ENCODE measurements at regions not wholly inside any gene's neighbourhood (a gene's known extent, or its start where the extent isn't known, plus 50 kb on each side); places are given as distances from the start of the nearest gene placed in this dataset.

GRCh38 chr11:134678744-134679143 is 266.7 kb upstream of the B3GAT1 start:
- no peaks in the 10 kb centered on the region for H3K4me1 Mint-ChIP-seq
- peaks cover 10% of the 10 kb centered on the region for H3K27me3 Mint-ChIP-seq
- H3K4me3 ChIP-seq (ENCODE audit: control extremely low read depth in 1 of 5, extremely low read depth in 1 of 5, insufficient read depth in 1 of 5, low read depth in 2 of 5, low read length in 4 of 5) = no peak overlapping the region
- no peak overlapping the region for H3K27ac ChIP-seq (ENCODE audit: low read length in 2 of 2)
- no peaks in the 10 kb centered on the region for H3K27me3 ChIP-seq (replicated peaks in 1 of 4; ENCODE audit: control extremely low read depth in 1 of 4, control insufficient read depth in 3 of 4, insufficient read depth in 4 of 4, low read length in 3 of 4)
- H3K79me2 ChIP-seq (ENCODE audit: control insufficient read depth, insufficient read depth, low read length) = no peaks in the 10 kb centered on the region
- WGBS (ENCODE audit: insufficient coverage) = 85% methylated on average over 3 of the region's 3 CpGs
- no peak overlapping the region for H3K9ac ChIP-seq (ENCODE audit: low read length)
- H3K9me3 Mint-ChIP-seq (ENCODE audit: insufficient read depth) = no peaks in the 10 kb centered on the region
- intact Hi-C loops (cut with micrococcal nuclease) = no loop called here
- ChIA-PET POLR2A (no interaction called here), CTCF (no interaction called here)
- no peaks in the 10 kb centered on the region for H4K20me1 ChIP-seq (ENCODE audit: control insufficient read depth, insufficient read depth, low read length, poor library complexity, severe bottlenecking)
- DNase-seq (no peak), ATAC-seq (ENCODE audit: low read depth) (no peak)
- H3K36me3 ChIP-seq (replicated peaks in 1 of 2; ENCODE audit: control extremely low read depth in 1 of 2, control insufficient read depth in 1 of 2, extremely low read depth in 1 of 2, insufficient read depth in 2 of 2, low read length in 1 of 2) = no peaks in the 10 kb centered on the region
- H2AFZ ChIP-seq (ENCODE audit: insufficient read depth, low read depth, low read length, poor library complexity, severe bottlenecking) = no peak overlapping the region
- no peaks in the 10 kb centered on the region for H3K4me1 ChIP-seq (ENCODE audit: control insufficient read depth in 2 of 2, insufficient read depth in 2 of 2, low read length in 2 of 2)
- H3K4me3 Mint-ChIP-seq = no peak overlapping the region
- H3K9me3 ChIP-seq (ENCODE audit: control extremely low read depth in 1 of 3, control insufficient read depth in 2 of 3, insufficient read depth in 1 of 3, low read length in 2 of 3) = peaks cover 0 to 2% (median 0%) of the 10 kb centered on the region in 3 donors
- H3K27ac Mint-ChIP-seq = no peak overlapping the region
- TF ChIP-seq CTCF (IDR thresholded peaks at IDR 0.05) (no peak), EZH2 (IDR thresholded peaks at IDR 0.05; ENCODE audit: borderline replicate concordance, insufficient read depth, low read depth, low read length, poor library complexity, severe bottlenecking) (no peak)
- H3K4me2 ChIP-seq (replicated peaks; ENCODE audit: low read depth, low read length, poor library complexity, severe bottlenecking) = no peak overlapping the region

- DNase-seq (no peak), ATAC-seq (ENCODE audit: low read depth) (no peak)
- Histone ChIP-seq H3K27ac (ENCODE audit: low read length in 2 of 2) (no peak overlapping the region), H3K9me3 (ENCODE audit: control extremely low read depth in 1 of 3, control insufficient read depth in 2 of 3, insufficient read depth in 1 of 3, low read length in 2 of 3) (peaks cover 0 to 2% (median 0%) of the 10 kb centered on the region in 3 donors), H3K4me3 (ENCODE audit: control extremely low read depth in 1 of 5, extremely low read depth in 1 of 5, insufficient read depth in 1 of 5, low read depth in 2 of 5, low read length in 4 of 5) (no peak overlapping the region), H3K4me2 (replicated peaks; ENCODE audit: low read depth, low read length, poor library complexity, severe bottlenecking) (no peak overlapping the region), H3K36me3 (replicated peaks in 1 of 2; ENCODE audit: control extremely low read depth in 1 of 2, control insufficient read depth in 1 of 2, extremely low read depth in 1 of 2, insufficient read depth in 2 of 2, low read length in 1 of 2) (no peaks in the 10 kb centered on the region), H4K20me1 (ENCODE audit: control insufficient read depth, insufficient read depth, low read length, poor library complexity, severe bottlenecking) (no peaks in the 10 kb centered on the region), H2AFZ (ENCODE audit: insufficient read depth, low read depth, low read length, poor library complexity, severe bottlenecking) (no peak overlapping the region), H3K79me2 (ENCODE audit: control insufficient read depth, insufficient read depth, low read length) (no peaks in the 10 kb centered on the region), H3K9ac (ENCODE audit: low read length) (no peak overlapping the region), H3K27me3 (replicated peaks in 1 of 4; ENCODE audit: control extremely low read depth in 1 of 4, control insufficient read depth in 3 of 4, insufficient read depth in 4 of 4, low read length in 3 of 4) (no peaks in the 10 kb centered on the region), H3K4me1 (ENCODE audit: control insufficient read depth in 2 of 2, insufficient read depth in 2 of 2, low read length in 2 of 2) (no peaks in the 10 kb centered on the region)
- WGBS (ENCODE audit: insufficient coverage) = 92% methylated on average over 7 of the region's 7 CpGs
- ChIA-PET POLR2A (no interaction called here), CTCF (no interaction called here)
- Mint-ChIP-seq H3K27me3 (peaks cover 6% of the 10 kb centered on the region), H3K4me3 (no peak overlapping the region), H3K4me1 (no peaks in the 10 kb centered on the region), H3K9me3 (ENCODE audit: insufficient read depth) (no peaks in the 10 kb centered on the region), H3K27ac (no peak overlapping the region)
- no peak for TF ChIP-seq EZH2 (IDR thresholded peaks at IDR 0.05; ENCODE audit: borderline replicate concordance, insufficient read depth, low read depth, low read length, poor library complexity, severe bottlenecking)
- TF ChIP-seq CTCF (IDR thresholded peaks at IDR 0.05) = no peak
- intact Hi-C loops (cut with micrococcal nuclease) = no loop called here
Observed at GRCh38 chr11:134677891-134678551, 266.0 kb upstream of the B3GAT1 start.
